ENCODE measurements at regions not wholly inside any gene's neighbourhood (a gene's known extent, or its start where the extent isn't known, plus 50 kb on each side); places are given as distances from the start of the nearest gene placed in this dataset.
A peak's percentile ranks its signal among the peaks of the same experiment; 100 is the strongest.
"Not testable (repeated sequence)": the region's sequence is repeated elsewhere in the genome, so short reads cannot be mapped to it uniquely, and the experiment has no call there.

DNA sequence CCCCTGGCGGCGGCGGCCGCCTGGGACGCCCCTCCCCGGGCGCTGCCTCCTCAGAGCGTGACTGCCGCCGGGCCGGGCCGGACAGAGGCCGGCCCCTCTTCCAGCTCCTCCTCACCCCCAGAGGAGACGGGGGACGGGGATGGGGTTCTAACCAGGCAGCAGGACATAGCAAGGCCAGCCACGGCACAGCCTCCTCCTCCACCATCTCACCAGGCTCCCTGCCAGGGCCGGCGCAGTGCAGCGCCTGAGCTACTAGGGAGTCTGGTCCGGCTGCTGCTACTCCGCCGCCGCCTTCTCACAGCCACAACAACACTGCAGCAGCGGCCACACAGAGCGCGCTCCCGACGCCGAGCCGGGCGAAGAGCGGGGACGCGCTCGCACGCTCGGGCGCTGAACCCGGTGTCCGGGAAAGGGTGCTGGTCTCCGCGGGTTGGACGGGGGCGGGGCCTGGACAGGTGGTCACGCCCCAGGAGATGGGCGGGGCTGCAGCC is 112.3 kb downstream of the POTEC start:
- H3K36me3 ChIP-seq; DNase-seq; H3K27me3 ChIP-seq; H3K4me1 ChIP-seq; H3K9me3 ChIP-seq; intact Hi-C loops (cut with DNase I): not testable (repeated sequence)
- peak overlapping the region in 3 of 4 donors; percentile 24 to 58 (median 49) for H3K27ac ChIP-seq
- peak overlapping the region; percentile 44 to 62 (median 58) for H3K4me3 ChIP-seq
- 0% methylated on average over 5 of the region's 46 CpGs; no CpG with 5 or more reads in 1 of the 2 donors for WGBS, 2 donors
- TF ChIP-seq, protein P1, sequence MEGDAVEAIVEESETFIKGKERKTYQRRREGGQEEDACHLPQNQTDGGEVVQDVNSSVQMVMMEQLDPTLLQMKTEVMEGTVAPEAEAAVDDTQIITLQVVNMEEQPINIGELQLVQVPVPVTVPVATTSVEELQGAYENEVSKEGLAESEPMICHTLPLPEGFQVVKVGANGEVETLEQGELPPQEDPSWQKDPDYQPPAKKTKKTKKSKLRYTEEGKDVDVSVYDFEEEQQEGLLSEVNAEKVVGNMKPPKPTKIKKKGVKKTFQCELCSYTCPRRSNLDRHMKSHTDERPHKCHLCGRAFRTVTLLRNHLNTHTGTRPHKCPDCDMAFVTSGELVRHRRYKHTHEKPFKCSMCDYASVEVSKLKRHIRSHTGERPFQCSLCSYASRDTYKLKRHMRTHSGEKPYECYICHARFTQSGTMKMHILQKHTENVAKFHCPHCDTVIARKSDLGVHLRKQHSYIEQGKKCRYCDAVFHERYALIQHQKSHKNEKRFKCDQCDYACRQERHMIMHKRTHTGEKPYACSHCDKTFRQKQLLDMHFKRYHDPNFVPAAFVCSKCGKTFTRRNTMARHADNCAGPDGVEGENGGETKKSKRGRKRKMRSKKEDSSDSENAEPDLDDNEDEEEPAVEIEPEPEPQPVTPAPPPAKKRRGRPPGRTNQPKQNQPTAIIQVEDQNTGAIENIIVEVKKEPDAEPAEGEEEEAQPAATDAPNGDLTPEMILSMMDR (IDR thresholded peaks at IDR 0.05): peak in 1 of 6 experiments; percentile 17

DNA sequence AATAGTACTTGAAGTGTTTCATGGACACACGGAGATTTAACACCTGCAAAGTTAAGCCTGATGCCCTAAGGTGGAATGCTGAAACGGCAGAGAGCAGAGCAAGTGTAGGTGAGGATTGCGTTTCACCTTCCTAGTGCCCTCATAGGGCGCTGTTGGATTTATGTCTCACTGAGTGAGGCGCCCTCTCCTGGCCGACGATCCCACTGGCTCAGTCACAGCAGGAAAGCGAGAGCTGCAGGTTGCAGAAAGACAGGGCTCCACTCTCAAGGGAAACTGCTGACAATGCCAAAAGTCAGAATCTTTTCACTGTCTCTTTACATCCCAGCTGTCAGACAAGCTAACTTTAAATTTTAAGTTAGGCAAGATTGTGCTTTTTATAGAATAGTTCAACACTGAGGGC is 127.6 kb downstream of the POTEC start:
- WGBS, 2 donors: 0% methylated on average over 4 of the region's 8 CpGs; no CpG with 5 or more reads in 1 of the 2 donors
- intact Hi-C loops (cut with DNase I); H3K27ac ChIP-seq; H3K9me3 ChIP-seq; H3K4me3 ChIP-seq; H3K36me3 ChIP-seq; DNase-seq; H3K4me1 ChIP-seq; H3K27me3 ChIP-seq: not testable (repeated sequence)
- TF ChIP-seq, protein P1 (IDR thresholded peaks at IDR 0.05): peak in 4 of 6 experiments; percentile 16 to 37 (median 25)

DNA sequence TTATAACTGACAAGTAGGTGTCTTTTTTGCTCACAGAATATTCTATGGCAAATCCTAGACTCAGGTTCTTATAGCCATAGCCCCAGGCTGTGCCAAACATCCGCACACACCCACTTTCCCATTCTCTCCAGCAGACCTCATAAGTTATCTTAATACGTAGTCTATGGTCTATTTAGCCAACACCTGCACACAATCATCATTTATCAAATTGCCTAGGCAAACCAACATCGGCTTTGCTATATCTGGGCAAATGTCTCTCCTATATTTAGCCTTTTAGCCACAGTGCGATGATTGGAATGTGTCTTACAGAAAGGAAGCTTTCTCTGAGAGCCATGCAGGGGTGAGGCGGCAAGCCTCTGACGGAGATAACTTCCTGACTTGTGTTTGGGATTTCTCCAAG is 128.0 kb downstream of the POTEC start:
- H3K9me3 ChIP-seq; H3K36me3 ChIP-seq; intact Hi-C loops (cut with DNase I); DNase-seq; H3K27me3 ChIP-seq; H3K27ac ChIP-seq; H3K4me1 ChIP-seq; H3K4me3 ChIP-seq: not testable (repeated sequence)
- 30 to 56% methylated on average over 3 to 6 of the region's 6 CpGs for WGBS, 2 donors

DNA sequence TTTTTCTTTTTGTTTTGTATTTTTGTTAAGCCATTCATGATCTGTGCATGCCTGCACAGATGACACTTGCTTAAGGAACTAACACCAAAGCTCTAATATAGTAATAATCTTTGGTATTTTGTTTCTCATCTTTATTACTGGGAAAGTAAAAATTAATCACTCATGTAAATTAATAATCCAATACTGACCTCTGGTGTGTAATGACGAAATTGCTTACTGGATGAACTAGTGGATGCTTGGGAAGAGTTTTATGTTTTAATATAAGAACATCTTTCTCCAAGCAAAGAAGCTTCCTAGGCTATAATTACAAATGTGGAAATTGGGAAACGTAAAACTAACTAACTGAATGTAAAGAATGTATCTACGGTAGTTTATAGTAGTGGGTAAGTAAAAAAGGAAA is 147.9 kb downstream of the POTEC start:
- TF ChIP-seq, protein P1 (IDR thresholded peaks at IDR 0.05): peak in 3 of 6 experiments; percentile 13 to 26 (median 23)
- H3K9me3 ChIP-seq: not testable (repeated sequence)
- WGBS, 2 donors: 11% methylated on average over 1 of the region's 3 CpGs; no CpG with 5 or more reads in 1 of the 2 donors

DNA sequence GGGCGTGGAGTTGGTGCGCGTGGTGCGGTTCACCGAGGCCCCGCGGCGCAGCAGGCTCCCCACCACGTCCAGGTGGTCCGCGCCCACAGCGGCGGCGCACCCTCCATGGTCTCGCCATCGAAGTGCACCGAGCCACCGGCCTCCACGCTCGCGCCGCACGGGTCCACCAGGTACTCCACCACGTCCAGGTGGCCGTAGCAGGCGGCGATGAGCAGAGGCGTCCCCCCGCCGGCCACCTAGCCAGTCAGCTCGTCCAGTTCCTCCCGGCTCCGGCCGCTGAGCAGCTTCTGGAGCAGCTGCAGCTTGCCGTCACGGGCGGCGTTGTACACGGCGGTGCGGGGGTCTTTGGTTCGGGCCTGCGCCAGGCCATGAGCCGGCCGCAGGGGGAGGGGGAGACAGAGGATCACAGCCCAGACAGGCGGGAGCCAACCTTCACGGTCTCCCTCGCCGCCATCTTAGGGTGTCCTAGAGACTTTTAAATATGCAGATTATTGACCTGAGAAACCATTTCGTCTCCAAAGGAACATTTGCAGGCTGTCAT is 149.8 kb downstream of the POTEC start:
- H3K4me3 ChIP-seq; H3K4me1 ChIP-seq; H3K27ac ChIP-seq; intact Hi-C loops (cut with DNase I); H3K27me3 ChIP-seq; DNase-seq; H3K9me3 ChIP-seq; H3K36me3 ChIP-seq: not testable (repeated sequence)
- 91 to 100% methylated on average over 3 to 4 of the region's 50 CpGs for WGBS, 2 donors

More for the DNA sequence above, 147.9 kb downstream of the POTEC start:
- H3K27ac ChIP-seq; intact Hi-C loops (cut with DNase I); H3K4me1 ChIP-seq; H3K4me3 ChIP-seq; H3K27me3 ChIP-seq; H3K36me3 ChIP-seq; DNase-seq: not testable (repeated sequence)

DNA sequence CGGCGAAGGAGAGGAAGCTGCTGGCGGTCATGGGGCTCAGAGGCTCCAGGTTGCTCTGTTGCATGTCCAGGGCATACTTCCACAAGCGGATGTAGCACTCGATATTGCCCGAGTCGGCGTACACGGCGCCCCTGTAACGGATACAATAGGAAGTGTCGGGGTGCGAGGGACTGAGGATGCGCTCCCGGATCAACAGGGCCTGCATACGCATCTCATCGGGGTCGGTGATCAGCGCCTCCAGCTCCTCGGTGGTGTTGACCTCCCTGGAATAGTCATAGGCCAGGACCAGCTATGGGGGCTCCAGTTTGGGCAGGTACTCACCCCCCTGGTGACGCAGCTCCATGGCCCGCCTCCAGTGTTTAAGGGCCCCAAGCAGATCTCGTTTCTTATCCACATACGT is 150.8 kb downstream of the POTEC start:
- H3K27ac ChIP-seq; H3K9me3 ChIP-seq; intact Hi-C loops (cut with DNase I); H3K4me1 ChIP-seq; DNase-seq; H3K27me3 ChIP-seq; H3K4me3 ChIP-seq; H3K36me3 ChIP-seq: not testable (repeated sequence)
- 80% methylated on average over 2 of the region's 24 CpGs; no CpG with 5 or more reads in 1 of the 2 donors for WGBS, 2 donors

DNA sequence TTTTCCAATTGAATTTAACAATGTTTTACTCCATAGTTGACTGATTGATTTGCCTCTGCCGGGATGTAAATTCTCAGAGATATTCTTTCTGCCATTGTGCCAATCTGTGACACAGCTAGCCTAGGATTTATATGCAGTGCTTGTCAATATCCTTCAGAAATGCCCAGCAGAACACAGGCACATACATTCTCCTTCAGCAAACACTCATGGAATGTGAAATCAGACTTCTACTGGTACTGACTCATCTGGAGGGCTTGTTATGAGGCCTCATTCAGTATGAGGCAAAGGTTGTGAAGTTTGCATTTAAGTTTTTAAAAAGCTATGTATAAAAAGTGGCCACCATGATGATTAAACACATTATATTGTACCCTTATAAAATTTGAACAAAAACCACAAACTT is 158.4 kb downstream of the POTEC start:
- H3K27me3 ChIP-seq; intact Hi-C loops (cut with DNase I); DNase-seq; H3K27ac ChIP-seq; H3K4me1 ChIP-seq; H3K9me3 ChIP-seq; H3K36me3 ChIP-seq; H3K4me3 ChIP-seq: not testable (repeated sequence)
- WGBS, 2 donors: 78 to 83% methylated on average over 1 of the region's 1 CpG

DNA sequence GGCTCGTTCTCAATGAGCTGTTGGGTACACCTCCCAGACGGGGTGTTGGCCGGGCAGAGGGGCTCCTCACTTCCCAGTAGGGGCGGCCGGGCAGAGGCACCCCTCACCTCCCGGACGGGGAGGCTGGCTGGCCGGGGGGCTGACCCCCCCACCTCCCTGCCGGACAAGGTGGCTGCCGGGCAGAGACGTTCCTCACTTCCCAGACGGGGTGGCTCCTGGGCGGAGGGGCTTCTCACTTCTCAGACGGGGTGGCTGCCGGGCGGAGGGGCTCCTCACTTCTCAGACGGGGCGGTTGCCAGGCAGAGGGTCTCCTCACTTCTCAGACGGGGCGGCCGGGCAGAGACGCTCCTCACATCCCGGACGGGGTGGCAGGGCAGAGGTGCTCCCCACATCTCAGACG is 160.7 kb downstream of the POTEC start:
- H3K9me3 ChIP-seq; H3K27me3 ChIP-seq; intact Hi-C loops (cut with DNase I); DNase-seq; H3K4me3 ChIP-seq; H3K36me3 ChIP-seq; H3K4me1 ChIP-seq; H3K27ac ChIP-seq: not testable (repeated sequence)
- 80% methylated on average over 2 of the region's 25 CpGs; no CpG with 5 or more reads in 1 of the 2 donors for WGBS, 2 donors

DNA sequence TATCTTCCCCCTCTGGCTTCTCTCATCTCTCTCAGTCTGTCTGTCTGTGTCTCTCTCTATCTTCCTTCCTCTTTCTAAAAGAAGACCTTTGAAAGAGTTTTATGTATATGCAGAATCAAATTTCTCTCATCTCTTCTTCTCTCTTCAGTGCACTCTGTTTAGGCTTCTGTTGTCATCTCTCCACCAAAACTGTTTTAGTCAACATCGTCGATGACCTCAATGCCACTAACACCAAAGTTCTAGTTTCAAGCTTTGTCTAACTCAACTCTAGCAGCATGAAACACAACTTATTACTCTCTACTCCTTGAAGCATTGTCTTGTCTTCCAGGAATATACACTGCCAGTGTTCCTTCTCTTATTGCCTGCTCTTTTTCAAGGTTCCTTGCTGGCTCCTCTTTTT is 163.9 kb downstream of the POTEC start:
- H3K4me3 ChIP-seq; H3K9me3 ChIP-seq; H3K36me3 ChIP-seq; H3K4me1 ChIP-seq; intact Hi-C loops (cut with DNase I); H3K27me3 ChIP-seq; H3K27ac ChIP-seq; DNase-seq: not testable (repeated sequence)
- 76 to 90% methylated on average over 2 of the region's 2 CpGs for WGBS, 2 donors

DNA sequence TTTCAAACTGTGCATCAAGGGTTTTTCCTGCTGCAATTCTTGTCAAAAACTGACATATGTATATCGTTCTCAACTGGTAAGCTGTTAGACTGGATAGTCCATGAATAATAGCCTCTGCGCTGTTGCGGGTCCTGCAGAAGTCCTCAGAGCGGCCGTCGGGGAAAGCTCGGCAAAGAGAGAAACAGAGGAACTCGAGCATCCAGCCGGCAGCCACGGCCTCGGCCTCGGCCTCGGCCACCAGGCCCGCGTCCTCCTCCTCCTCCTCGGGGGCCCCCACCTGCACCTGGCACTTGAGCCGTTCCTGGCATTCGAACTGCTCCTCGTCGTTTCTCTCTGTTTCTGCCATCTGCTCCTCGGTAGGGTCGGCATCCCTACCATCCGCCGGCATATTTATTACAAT is 165.0 kb downstream of the POTEC start:
- DNase-seq; H3K4me3 ChIP-seq; H3K27me3 ChIP-seq; H3K27ac ChIP-seq; intact Hi-C loops (cut with DNase I); H3K9me3 ChIP-seq; H3K36me3 ChIP-seq; H3K4me1 ChIP-seq: not testable (repeated sequence)
- 90 to 93% methylated on average over 10 to 24 of the region's 24 CpGs for WGBS, 2 donors

DNA sequence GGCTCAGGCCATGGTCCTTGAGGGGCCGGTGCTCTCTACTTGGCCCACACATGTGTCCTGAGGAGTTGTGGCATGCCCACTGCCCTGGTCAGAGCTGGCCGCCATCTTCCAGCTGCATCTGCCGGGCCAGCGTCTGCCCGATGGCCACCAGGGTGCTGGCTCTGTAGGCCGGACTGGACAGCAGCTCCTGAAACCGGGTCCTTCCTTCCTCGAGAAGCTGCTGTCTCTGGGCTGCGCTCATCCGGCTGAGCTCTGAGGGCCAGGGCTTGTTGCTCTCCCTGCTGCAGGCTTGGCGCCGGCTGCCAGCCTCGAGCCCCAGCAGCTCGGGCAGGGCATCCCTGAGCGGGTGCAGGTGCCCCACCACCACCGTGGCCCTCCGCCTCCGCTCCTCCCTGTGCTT is 182.1 kb downstream of the POTEC start:
- H3K27me3 ChIP-seq; intact Hi-C loops (cut with DNase I); H3K4me3 ChIP-seq; H3K27ac ChIP-seq; H3K9me3 ChIP-seq; H3K36me3 ChIP-seq; DNase-seq; H3K4me1 ChIP-seq: not testable (repeated sequence)
- WGBS, 2 donors: 88 to 89% methylated on average over 9 to 11 of the region's 18 CpGs

Measured in esophagus squamous epithelium (tissue), 5 donors.